Stimulated activated naive CD8-positive, alpha-beta T cell treated with anti-CD3 and anti-CD28 coated beads, Interleukin-15, amount 100 ng/mL, for 72 hours (primary cell): ENCODE measurements at regions not wholly inside any gene's neighbourhood (a gene's known extent, or its start where the extent isn't known, plus 50 kb on each side); places are given as distances from the start of the nearest gene placed in this dataset.
"Not testable (repeated sequence)": the region's sequence is repeated elsewhere in the genome, so short reads cannot be mapped to it uniquely, and the experiment has no call there.

Experiments used
- ATAC-seq: fragments of 150-1000 bp; cut with Tn5 transposase; 2 replicates; pipeline ENCODE4 v1.10.0; 2021; ENCODE audit warnings: mild to moderate bottlenecking, moderate library complexity
- DNase-seq, 2 donors: peaks; one replicate each; pipeline ENCODE4 v3.0.0; 2021 to 2022
- H3K27ac Mint-ChIP-seq, 2 donors: one replicate each; pipeline ENCODE4 v1.8.0; 2022; ENCODE audit warnings: mild to moderate bottlenecking in 2 of 2, mixed read lengths in 2 of 2, moderate library complexity in 2 of 2
- H3K27me3 Mint-ChIP-seq: one replicate; pipeline ENCODE4 v1.8.0; 2022; ENCODE audit warnings: mixed read lengths
- H3K4me1 Mint-ChIP-seq: one replicate; pipeline ENCODE4 v1.8.0; 2022; ENCODE audit warnings: mild to moderate bottlenecking, mixed read lengths
- H3K4me3 Mint-ChIP-seq, 2 donors: one replicate each; pipeline ENCODE4 v1.8.0; 2022; ENCODE audit warnings: mild to moderate bottlenecking in 2 of 2, mixed read lengths in 2 of 2, moderate library complexity in 1 of 2
- H3K9me3 Mint-ChIP-seq, 2 donors: one replicate each; pipeline ENCODE4 v1.8.0; 2022; ENCODE audit warnings: mixed read lengths in 2 of 2

- Mint-ChIP-seq H3K9me3 (peaks cover 0 to 5% of the 10 kb centered on the region in 2 donors), H3K4me1 (no peaks in the 10 kb centered on the region), H3K27me3 (peaks cover 18% of the 10 kb centered on the region), H3K4me3 (no peak overlapping the region), H3K27ac (no peak overlapping the region)
- DNase-seq (no peak), ATAC-seq (no peak)
Measured at GRCh38 chr7:87287738-87288341, 57.6 kb upstream of the CROT start.

GRCh38 chr7:87288742-87289141, 56.7 kb upstream of the CROT start:
- H3K27ac Mint-ChIP-seq, H3K4me3 Mint-ChIP-seq, H3K9me3 Mint-ChIP-seq, DNase-seq, H3K4me1 Mint-ChIP-seq, ATAC-seq: not testable (repeated sequence)
- H3K27me3 Mint-ChIP-seq, result peaks cover 26% of the 10 kb centered on the region

DNA sequence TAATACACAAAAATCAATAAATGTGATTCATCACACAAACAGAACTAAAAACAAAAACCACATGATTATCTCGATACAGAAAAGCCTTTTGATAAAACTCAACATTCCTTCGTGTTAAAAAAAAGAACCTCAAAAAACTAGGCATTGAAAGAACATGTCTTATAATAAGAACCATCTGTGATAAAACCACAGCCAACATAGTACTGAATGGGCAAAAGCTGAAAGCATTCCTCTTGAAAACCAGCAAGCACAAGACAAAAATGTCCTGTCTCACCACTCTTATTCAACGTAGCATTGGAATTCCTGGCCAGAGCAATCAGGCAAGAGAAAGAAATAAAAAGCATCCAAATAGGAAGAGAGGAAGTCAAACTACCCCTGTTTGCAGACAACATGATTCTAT, 49.9 kb upstream of the CROT start:
- H3K4me3 Mint-ChIP-seq, ATAC-seq, DNase-seq, H3K4me1 Mint-ChIP-seq, H3K27ac Mint-ChIP-seq: not testable (repeated sequence)
- H3K27me3 Mint-ChIP-seq, result peaks cover 24% of the 10 kb centered on the region
- peaks cover 34 to 60% of the 10 kb centered on the region in 2 donors for H3K9me3 Mint-ChIP-seq
